ENCODE measurements at regions not wholly inside any gene's neighbourhood (a gene's known extent, or its start where the extent isn't known, plus 50 kb on each side); places are given as distances from the start of the nearest gene placed in this dataset.

DNA sequence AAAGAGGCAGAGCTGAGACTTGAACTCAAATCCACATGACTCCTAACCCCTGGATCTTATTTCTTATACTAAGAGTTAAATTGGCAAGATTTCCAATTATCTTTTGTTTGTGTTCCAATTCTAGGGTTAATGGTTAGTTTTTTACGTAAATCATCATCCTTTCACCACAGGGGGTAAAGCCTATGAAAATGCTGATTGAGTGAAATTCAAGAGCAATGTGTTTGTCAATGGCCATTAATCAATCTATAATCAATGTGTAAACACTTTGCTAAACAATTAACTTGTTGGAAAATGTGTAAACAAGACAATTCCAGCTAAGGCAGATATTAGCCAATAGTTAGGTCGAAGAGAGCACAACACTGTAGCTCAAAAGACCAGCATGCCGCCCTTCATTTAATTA is 376.5 kb upstream of the ACVR2A start:
- TF ChIP-seq, protein P1, sequence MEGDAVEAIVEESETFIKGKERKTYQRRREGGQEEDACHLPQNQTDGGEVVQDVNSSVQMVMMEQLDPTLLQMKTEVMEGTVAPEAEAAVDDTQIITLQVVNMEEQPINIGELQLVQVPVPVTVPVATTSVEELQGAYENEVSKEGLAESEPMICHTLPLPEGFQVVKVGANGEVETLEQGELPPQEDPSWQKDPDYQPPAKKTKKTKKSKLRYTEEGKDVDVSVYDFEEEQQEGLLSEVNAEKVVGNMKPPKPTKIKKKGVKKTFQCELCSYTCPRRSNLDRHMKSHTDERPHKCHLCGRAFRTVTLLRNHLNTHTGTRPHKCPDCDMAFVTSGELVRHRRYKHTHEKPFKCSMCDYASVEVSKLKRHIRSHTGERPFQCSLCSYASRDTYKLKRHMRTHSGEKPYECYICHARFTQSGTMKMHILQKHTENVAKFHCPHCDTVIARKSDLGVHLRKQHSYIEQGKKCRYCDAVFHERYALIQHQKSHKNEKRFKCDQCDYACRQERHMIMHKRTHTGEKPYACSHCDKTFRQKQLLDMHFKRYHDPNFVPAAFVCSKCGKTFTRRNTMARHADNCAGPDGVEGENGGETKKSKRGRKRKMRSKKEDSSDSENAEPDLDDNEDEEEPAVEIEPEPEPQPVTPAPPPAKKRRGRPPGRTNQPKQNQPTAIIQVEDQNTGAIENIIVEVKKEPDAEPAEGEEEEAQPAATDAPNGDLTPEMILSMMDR (IDR thresholded peaks at IDR 0.05): no peak
- no peak for TF ChIP-seq POLR2A (IDR thresholded peaks at IDR 0.05)

All from testis (tissue), 2 donors.